ENCODE measurements at regions not wholly inside any gene's neighbourhood (a gene's known extent, or its start where the extent isn't known, plus 50 kb on each side); places are given as distances from the start of the nearest gene placed in this dataset.

DNA sequence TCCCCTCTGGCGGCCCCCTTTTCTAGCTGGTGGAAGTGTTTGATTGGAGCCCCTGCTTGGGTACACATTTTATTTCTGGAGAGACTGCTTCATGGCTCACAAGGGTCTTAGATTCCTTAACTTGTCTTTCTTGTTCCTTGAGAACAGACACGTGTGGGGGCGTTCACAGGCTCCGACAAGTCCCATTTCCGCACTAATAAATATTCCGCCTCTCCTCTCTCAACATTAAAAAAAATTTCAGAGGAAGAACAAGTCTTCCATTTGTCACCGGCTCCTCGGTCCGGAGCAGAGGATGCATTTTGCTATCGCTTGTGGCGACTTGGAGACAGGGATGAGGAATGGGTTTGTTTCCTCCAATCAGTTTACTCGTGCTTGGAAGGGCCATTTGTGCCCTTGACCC is 134.0 kb upstream of the PODXL start:
- TF ChIP-seq, protein P1, sequence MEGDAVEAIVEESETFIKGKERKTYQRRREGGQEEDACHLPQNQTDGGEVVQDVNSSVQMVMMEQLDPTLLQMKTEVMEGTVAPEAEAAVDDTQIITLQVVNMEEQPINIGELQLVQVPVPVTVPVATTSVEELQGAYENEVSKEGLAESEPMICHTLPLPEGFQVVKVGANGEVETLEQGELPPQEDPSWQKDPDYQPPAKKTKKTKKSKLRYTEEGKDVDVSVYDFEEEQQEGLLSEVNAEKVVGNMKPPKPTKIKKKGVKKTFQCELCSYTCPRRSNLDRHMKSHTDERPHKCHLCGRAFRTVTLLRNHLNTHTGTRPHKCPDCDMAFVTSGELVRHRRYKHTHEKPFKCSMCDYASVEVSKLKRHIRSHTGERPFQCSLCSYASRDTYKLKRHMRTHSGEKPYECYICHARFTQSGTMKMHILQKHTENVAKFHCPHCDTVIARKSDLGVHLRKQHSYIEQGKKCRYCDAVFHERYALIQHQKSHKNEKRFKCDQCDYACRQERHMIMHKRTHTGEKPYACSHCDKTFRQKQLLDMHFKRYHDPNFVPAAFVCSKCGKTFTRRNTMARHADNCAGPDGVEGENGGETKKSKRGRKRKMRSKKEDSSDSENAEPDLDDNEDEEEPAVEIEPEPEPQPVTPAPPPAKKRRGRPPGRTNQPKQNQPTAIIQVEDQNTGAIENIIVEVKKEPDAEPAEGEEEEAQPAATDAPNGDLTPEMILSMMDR (IDR thresholded peaks at IDR 0.05) = no peak
- no peak for TF ChIP-seq POLR2A (IDR thresholded peaks at IDR 0.05)

Measured in body of pancreas (tissue), 4 donors.